ENCODE measurements at regions not wholly inside any gene's neighbourhood (a gene's known extent, or its start where the extent isn't known, plus 50 kb on each side); places are given as distances from the start of the nearest gene placed in this dataset.

DNA sequence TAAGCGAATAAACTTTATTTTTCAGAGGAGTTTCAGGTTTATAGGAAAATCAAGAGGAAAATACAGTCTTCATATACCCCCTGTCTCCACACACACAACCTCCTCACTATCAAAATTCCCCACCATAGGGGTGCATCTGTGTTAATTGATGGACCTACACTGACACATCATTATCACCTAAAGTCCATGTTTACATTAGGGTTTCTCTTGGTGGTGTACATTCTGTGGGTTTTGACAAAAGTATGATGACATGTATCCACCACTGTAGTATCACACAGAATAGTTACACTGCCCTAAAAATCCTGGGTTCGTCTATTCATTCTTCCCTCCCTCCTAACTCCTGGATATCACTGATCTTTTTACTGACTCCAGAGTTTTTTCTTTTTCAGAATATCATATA, 654.2 kb downstream of the UQCRFS1 start:
- TF ChIP-seq, protein P1, sequence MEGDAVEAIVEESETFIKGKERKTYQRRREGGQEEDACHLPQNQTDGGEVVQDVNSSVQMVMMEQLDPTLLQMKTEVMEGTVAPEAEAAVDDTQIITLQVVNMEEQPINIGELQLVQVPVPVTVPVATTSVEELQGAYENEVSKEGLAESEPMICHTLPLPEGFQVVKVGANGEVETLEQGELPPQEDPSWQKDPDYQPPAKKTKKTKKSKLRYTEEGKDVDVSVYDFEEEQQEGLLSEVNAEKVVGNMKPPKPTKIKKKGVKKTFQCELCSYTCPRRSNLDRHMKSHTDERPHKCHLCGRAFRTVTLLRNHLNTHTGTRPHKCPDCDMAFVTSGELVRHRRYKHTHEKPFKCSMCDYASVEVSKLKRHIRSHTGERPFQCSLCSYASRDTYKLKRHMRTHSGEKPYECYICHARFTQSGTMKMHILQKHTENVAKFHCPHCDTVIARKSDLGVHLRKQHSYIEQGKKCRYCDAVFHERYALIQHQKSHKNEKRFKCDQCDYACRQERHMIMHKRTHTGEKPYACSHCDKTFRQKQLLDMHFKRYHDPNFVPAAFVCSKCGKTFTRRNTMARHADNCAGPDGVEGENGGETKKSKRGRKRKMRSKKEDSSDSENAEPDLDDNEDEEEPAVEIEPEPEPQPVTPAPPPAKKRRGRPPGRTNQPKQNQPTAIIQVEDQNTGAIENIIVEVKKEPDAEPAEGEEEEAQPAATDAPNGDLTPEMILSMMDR (IDR thresholded peaks at IDR 0.05; ENCODE audit: low read depth, low read length): no peak
- no peak for DNase-seq (ENCODE audit: extremely low read depth, low read depth)

DNA sequence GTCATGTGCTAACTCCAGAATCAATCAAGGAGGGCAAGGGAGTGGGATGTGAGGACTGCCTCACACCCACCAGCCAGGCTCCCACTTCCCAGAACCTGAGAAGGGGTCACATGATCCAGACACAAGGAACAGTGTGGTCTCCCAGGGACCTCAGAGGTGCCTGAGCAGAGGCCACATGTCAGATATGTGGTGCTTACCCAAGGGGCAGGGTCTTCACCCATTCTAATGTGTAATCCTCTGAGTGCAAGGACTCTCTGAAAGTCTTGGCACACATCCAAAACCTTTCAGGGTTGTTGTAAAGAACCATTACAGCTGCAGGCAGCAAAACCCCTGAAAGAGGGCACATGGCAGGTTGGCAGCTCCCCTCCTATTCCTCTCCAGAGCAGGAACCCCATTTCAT, 656.6 kb downstream of the UQCRFS1 start:
- DNase-seq (ENCODE audit: extremely low read depth, low read depth): no peak
- TF ChIP-seq, protein P1 (IDR thresholded peaks at IDR 0.05; ENCODE audit: low read depth, low read length): no peak

DNA sequence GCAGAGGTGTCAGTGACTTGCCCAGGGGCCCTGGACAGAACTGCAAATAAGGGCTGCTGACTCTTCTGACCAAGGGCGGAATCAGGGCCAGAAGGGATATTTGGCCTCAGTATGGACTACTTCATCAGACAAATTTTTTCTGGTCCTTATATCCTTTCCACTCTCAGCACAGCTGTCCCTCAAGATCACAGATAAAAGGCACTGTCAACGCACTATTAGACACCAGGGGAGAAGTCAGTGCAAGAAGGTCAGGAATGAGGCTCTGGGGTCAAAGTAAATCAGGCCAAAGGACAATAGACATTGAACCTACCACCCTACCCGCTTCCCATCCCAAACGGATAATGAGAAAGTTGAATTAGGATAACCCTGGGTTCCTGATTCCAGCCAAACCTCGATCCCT, 657.6 kb downstream of the UQCRFS1 start:
- TF ChIP-seq, protein P1 (IDR thresholded peaks at IDR 0.05; ENCODE audit: low read depth, low read length): no peak

DNA sequence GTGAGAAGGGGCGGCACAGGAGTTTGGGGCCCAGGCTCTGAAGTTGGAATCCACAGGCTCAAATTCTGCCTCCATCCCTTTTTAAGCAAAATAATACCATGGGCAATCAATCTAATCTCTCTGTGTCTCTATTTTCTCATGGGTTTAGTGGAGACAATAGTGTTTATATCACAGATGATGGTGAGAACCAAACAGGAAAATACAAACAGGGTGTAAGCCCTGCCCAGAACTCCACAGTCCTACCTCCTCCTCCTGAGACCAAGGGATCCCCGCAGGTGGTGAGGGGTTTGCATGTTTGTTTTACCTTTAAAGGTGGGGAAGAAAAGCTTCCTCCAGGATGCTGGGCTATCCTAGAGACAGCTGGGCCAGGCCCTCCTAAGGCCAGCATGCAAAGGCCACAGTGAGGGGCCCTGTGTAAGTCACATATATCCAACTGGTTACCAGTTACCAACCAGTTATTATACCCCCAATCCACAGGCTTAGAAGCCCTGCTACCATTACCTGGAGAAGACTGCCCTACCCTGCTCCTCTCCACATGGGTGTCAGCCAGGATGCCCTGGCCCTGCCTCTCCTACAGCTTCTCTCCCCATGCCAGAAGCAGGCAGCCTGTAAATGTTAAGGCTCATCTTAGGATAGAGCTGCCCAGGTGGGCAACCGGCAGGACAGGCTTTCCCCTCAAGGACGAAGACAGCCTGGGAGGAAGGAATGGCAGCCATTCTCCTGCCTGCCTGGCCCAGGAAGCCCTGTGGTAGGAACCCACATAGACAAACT, 658.4 kb downstream of the UQCRFS1 start:
- no peak for DNase-seq (ENCODE audit: extremely low read depth, low read depth)

More for the DNA sequence above, 657.6 kb downstream of the UQCRFS1 start:
- DNase-seq (ENCODE audit: extremely low read depth, low read depth): no peak

DNA sequence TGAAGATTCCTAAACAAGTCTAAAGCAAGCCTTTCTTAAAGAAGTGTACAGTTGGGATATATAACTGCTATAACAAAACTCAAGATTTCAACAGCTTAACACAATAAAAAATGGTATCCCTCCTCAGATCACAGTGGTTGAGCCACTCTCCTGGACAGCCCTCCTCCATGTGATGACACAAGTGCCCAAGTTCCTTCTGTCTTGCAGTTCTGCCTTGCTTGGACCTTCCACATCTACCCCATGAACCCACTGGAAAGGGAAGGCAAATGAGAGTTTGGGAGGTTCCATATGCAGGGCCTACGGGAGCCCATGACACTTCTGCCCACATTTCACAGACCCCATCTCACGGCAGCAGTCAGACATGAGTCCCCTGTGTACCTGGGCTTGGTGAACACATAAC, 659.2 kb downstream of the UQCRFS1 start:
- TF ChIP-seq, protein P1 (IDR thresholded peaks at IDR 0.05; ENCODE audit: low read depth, low read length): no peak
- DNase-seq (ENCODE audit: extremely low read depth, low read depth): no peak

More for the DNA sequence above, 658.4 kb downstream of the UQCRFS1 start:
- TF ChIP-seq, protein P1 (IDR thresholded peaks at IDR 0.05; ENCODE audit: low read depth, low read length): no peak

DNA sequence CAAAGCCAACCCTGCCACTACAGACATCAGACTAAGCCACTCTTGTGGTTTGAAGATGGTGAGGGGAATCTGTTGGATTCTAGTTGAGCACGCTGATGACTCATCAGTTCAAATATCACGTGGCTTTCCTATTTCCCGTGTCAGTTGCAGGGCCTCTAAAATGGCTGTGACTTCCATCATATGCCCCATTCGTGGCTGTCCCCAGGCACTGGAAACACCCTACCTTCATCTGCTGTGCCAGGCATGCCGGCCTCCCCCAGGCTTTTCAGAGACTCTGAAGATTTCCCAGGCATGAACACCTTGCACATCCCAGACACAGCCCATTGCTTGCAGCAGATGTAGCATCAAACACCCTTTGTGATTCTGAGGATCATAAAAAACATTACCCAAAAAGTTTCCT, 659.9 kb downstream of the UQCRFS1 start:
- TF ChIP-seq, protein P1 (IDR thresholded peaks at IDR 0.05; ENCODE audit: low read depth, low read length): no peak
- no peak for DNase-seq (ENCODE audit: extremely low read depth, low read depth)

DNA sequence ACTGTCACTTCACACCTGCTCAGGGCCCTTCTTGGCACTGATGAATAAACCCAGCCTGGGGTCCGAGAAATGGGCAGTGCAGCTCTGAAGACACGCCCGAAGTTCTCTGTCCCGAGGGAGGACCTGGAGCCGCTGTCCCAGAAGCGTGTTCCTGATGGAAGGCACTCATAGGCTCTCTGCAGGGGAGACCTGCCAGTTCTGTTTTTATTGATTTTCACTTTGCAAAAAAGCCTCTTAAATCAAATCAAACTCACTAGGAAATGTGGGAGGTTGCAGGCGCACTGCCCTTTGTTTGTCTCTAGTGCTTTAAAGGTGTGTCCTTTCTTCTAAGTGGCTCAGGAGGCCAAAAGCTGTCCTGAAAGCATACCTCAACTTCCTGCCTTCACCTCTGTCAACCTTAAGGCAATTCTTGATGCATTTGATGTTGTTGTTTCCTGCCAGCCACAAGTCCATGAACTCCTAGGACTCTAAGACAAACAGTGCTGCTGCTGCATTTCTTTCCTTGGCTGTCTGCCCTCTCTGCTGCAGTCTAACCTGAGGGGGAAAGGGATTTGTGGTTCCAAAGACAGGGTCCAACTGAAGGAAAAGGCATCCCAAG, 663.2 kb downstream of the UQCRFS1 start:
- TF ChIP-seq, protein P1 (IDR thresholded peaks at IDR 0.05; ENCODE audit: low read depth, low read length): no peak
- DNase-seq (ENCODE audit: extremely low read depth, low read depth): no peak

All from AG09319 (cell line).